Stimulated activated CD4-positive, alpha-beta T cell treated with anti-CD3 and anti-CD28 coated beads, Interleukin-1b, Interleukin-23, amount 100 ng/mL, for 4 hours (primary cell): ENCODE measurements at regions not wholly inside any gene's neighbourhood (a gene's known extent, or its start where the extent isn't known, plus 50 kb on each side); places are given as distances from the start of the nearest gene placed in this dataset.
"Not testable (repeated sequence)": the region's sequence is repeated elsewhere in the genome, so short reads cannot be mapped to it uniquely, and the experiment has no call there.

Experiments
- DNase-seq, 2 donors: peaks; one replicate each; pipeline ENCODE4 v3.0.0-alpha.2; 2020; ENCODE audit warnings: low read depth in 2 of 2

- no peak for DNase-seq
These were observed 232.0 kb upstream of the TENM4 start for GRCh38 chr11:79672786-79673185.

GRCh38 chr11:79671401-79671800 is 230.6 kb upstream of the TENM4 start:
- DNase-seq, result no peak

GRCh38 chr11:79670882-79671281 is 230.1 kb upstream of the TENM4 start:
- DNase-seq, result no peak

GRCh38 chr11:79668575-79668974 is 227.7 kb upstream of the TENM4 start:
- no peak for DNase-seq

GRCh38 chr11:79667380-79667779 is 226.6 kb upstream of the TENM4 start:
- DNase-seq, result no peak

- DNase-seq, result no peak
These were observed 222.2 kb upstream of the TENM4 start for GRCh38 chr11:79663017-79663416.

GRCh38 chr11:79661373-79661772 is 220.5 kb upstream of the TENM4 start:
- no peak for DNase-seq

GRCh38 chr11:79648766-79649520 is 208.1 kb upstream of the TENM4 start:
- DNase-seq, result no peak

GRCh38 chr11:79637219-79637618 is 196.4 kb upstream of the TENM4 start:
- no peak for DNase-seq

- no peak for DNase-seq
These were observed 194.1 kb upstream of the TENM4 start for GRCh38 chr11:79634905-79635304.

- no peak for DNase-seq
These were observed 186.5 kb upstream of the TENM4 start for GRCh38 chr11:79627281-79627680.

- no peak for DNase-seq
These were observed 185.6 kb upstream of the TENM4 start for GRCh38 chr11:79626135-79627075.

- no peak for DNase-seq
These were observed 182.5 kb upstream of the TENM4 start for GRCh38 chr11:79623375-79623774.

GRCh38 chr11:79617561-79617960 is 176.7 kb upstream of the TENM4 start:
- DNase-seq, result no peak

GRCh38 chr11:79616392-79616851 is 175.6 kb upstream of the TENM4 start:
- DNase-seq, result no peak

GRCh38 chr11:79615425-79615824 is 174.6 kb upstream of the TENM4 start:
- DNase-seq, result no peak

- DNase-seq, result no peak
These were observed 169.8 kb upstream of the TENM4 start for GRCh38 chr11:79610678-79611077.

- no peak for DNase-seq
These were observed 169.3 kb upstream of the TENM4 start for GRCh38 chr11:79610139-79610538.

- no peak for DNase-seq
These were observed 168.7 kb upstream of the TENM4 start for GRCh38 chr11:79609511-79609910.

- not testable (repeated sequence) for DNase-seq
These were observed 165.6 kb upstream of the TENM4 start for GRCh38 chr11:79606461-79606860.

GRCh38 chr11:79600711-79601110 is 159.9 kb upstream of the TENM4 start:
- DNase-seq, result no peak

GRCh38 chr11:79594834-79595233 is 154.0 kb upstream of the TENM4 start:
- no peak for DNase-seq

- no peak for DNase-seq
These were observed 152.0 kb upstream of the TENM4 start for GRCh38 chr11:79592824-79593223.
